Endothelial cell of umbilical vein (primary cell): ENCODE measurements at regions not wholly inside any gene's neighbourhood (a gene's known extent, or its start where the extent isn't known, plus 50 kb on each side); places are given as distances from the start of the nearest gene placed in this dataset.
"Not testable (repeated sequence)": the region's sequence is repeated elsewhere in the genome, so short reads cannot be mapped to it uniquely, and the experiment has no call there.

Experiments
- BruUV-seq: library from RNA; stranded (reverse); fragments of 400-500 nt; replicated peaks from 2 replicates; lab custom pipeline; 2021; lab: Mats Ljungman, UMichigan
- CTCF ChIA-PET: fragments of 300-600, 350-600 bp; sonication (Branson Sonifier 250); formaldehyde crosslinking; loops from one replicate; lab custom pipeline; 2021; ENCODE audit warnings: antibody characterized with exemption, inconsistent platforms; lab: Charles Lee
- POLR2A ChIA-PET: fragments of 300-600, 350-600 bp; sonication (Branson Sonifier 250); formaldehyde crosslinking; loops from one replicate; lab custom pipeline; 2021; ENCODE audit warnings: antibody characterized with exemption, inconsistent platforms; lab: Charles Lee
- DNase-seq: peaks from one replicate; pipeline ENCODE4 v3.0.0-alpha.2; 2011; ENCODE audit warnings: low read depth, low spot score
- FAIRE-seq: peaks from 2 replicates; lab custom pipeline; 2011; peaks lifted over from hg19 to GRCh38; lab: Jason Lieb, UNC
- H2AFZ ChIP-seq: 2 replicates; pipeline ENCODE4 v1.6.0; 2012; ENCODE audit warnings: low read depth, low read length, control low read depth, inconsistent platforms
- H3K27ac ChIP-seq: 2 replicates; pipeline ENCODE4 v1.5.1; 2011; ENCODE audit warnings: low read depth, mild to moderate bottlenecking, control low read depth, low read length, moderate library complexity; ENCODE audit not compliant: insufficient read depth
- H3K27me3 ChIP-seq, 2 experiments: 2 replicates each; pipeline versions ENCODE4 v1.6.0 to v1.6.1; 2011; ENCODE audit warnings: low read length in 2 of 2, mixed read lengths in 1 of 2; ENCODE audit not compliant: control insufficient read depth in 2 of 2, insufficient read depth in 2 of 2
- H3K36me3 ChIP-seq, 2 experiments: 2 replicates in 1 of 2; 3 replicates in 1 of 2; pipeline ENCODE4 v1.5.1; 2011; ENCODE audit warnings: low read length in 2 of 2, mild to moderate bottlenecking in 1 of 2, moderate library complexity in 1 of 2; ENCODE audit not compliant: control insufficient read depth in 2 of 2, insufficient read depth in 2 of 2; ENCODE audit errors: extremely low read depth in 1 of 2
- H3K4me1 ChIP-seq: 3 replicates; pipeline ENCODE4 v1.5.1; 2011; ENCODE audit warnings: mild to moderate bottlenecking, low read length; ENCODE audit not compliant: control insufficient read depth, insufficient read depth; ENCODE audit errors: extremely low read depth
- H3K4me2 ChIP-seq: 2 replicates; pipeline ENCODE4 v1.6.1; 2011; ENCODE audit warnings: low read length, control low read depth, mixed read lengths; ENCODE audit not compliant: insufficient read depth
- H3K4me3 ChIP-seq, 3 experiments: fragments of 200-600 bp in 1 of 3; sonication (generic), shearing (Covaris generic) in 1 of 3; replicated peaks in 1 of 3; 2 replicates each; pipeline ENCODE4 v1.5.1; 2011 to 2016; ENCODE audit warnings: control low read depth in 3 of 3, low read length in 3 of 3, mild to moderate bottlenecking in 2 of 3, inconsistent platforms in 1 of 3, low read depth in 1 of 3, moderate library complexity in 1 of 3; ENCODE audit not compliant: insufficient read depth in 1 of 3
- H3K79me2 ChIP-seq: 2 replicates; pipeline ENCODE4 v1.6.0; 2012; ENCODE audit warnings: low read length, inconsistent platforms; ENCODE audit not compliant: control insufficient read depth, insufficient read depth
- H3K9ac ChIP-seq: replicated peaks from 2 replicates; pipeline ENCODE3; 2011; ENCODE audit warnings: low read length, control low read depth; ENCODE audit not compliant: insufficient read depth; ENCODE audit errors: extremely low read depth
- H3K9me1 ChIP-seq: replicated peaks from 3 replicates; pipeline ENCODE4 v1.6.0; 2011; ENCODE audit warnings: mild to moderate bottlenecking, low read length; ENCODE audit not compliant: control insufficient read depth, insufficient read depth; ENCODE audit errors: extremely low read depth
- H3K9me3 ChIP-seq: replicated peaks from 2 replicates; pipeline ENCODE4 v1.5.1; 2012; ENCODE audit warnings: low read length, inconsistent platforms; ENCODE audit not compliant: control insufficient read depth, insufficient read depth
- H4K20me1 ChIP-seq: replicated peaks from 2 replicates; pipeline ENCODE3; 2011; ENCODE audit warnings: mild to moderate bottlenecking, low read length; ENCODE audit not compliant: control insufficient read depth, insufficient read depth; ENCODE audit errors: extremely low read depth
- CTCF ChIP-seq, 2 donors: IDR thresholded peaks; 1 replicate in 1 of 2; 2 replicates in 1 of 2; pipeline ENCODE4 v1.5.1; 2011; ENCODE audit warnings: low read length in 2 of 2, mild to moderate bottlenecking in 2 of 2, moderate library complexity in 2 of 2, control low read depth in 1 of 2, inconsistent platforms in 1 of 2, low read depth in 1 of 2; ENCODE audit not compliant: insufficient read depth in 1 of 2; ENCODE audit errors: extremely low read depth in 1 of 2
- FOS ChIP-seq: IDR thresholded peaks from 2 replicates; pipeline ENCODE4 v1.6.1; 2011; ENCODE audit warnings: mild to moderate bottlenecking, low read length, moderate library complexity, borderline replicate concordance; ENCODE audit not compliant: insufficient read depth
- JUN ChIP-seq: IDR thresholded peaks from 2 replicates; pipeline ENCODE4 v1.6.1; 2011; ENCODE audit warnings: borderline replicate concordance, low read depth; ENCODE audit not compliant: insufficient read length, insufficient read depth
- dilution Hi-C: fragments of 300-500 bp; cut with MboI; formaldehyde crosslinking; loops from one replicate; pipeline ENCODE4 v1.15.0; 2019; ENCODE audit warnings: low sequenced_read_pairs; ENCODE audit not compliant: extremely low pct_ligation_motif_present
- intact Hi-C: fragments of 100-400 bp; cut with micrococcal nuclease; formaldehyde crosslinking; loops from one replicate; pipeline ENCODE4 v1.10.0; 2022

- H4K20me1 ChIP-seq, H3K27ac ChIP-seq, CTCF ChIA-PET, H3K27me3 ChIP-seq, H3K36me3 ChIP-seq, POLR2A ChIA-PET, intact Hi-C loops, H3K9ac ChIP-seq, BruUV-seq, FAIRE-seq, H3K4me2 ChIP-seq, H3K4me1 ChIP-seq, DNase-seq, H3K9me3 ChIP-seq, dilution Hi-C loops, H3K79me2 ChIP-seq, H3K9me1 ChIP-seq, H3K4me3 ChIP-seq, H2AFZ ChIP-seq: not testable (repeated sequence)
Observed at GRCh38 chr1:181253601-181254000, 165.1 kb downstream of the IER5 start.

GRCh38 chr1:181255270-181255929, 166.9 kb downstream of the IER5 start:
- Histone ChIP-seq H3K9me1 (no peaks in the 10 kb centered on the region), H2AFZ (no peak overlapping the region), H3K4me2 (peak overlapping the region; percentile 12), H3K79me2 (no peaks in the 10 kb centered on the region), H3K4me3 (no peak overlapping the region), H3K4me1 (peaks cover 2% of the 10 kb centered on the region), H3K27me3 (peaks cover 0 to 4% of the 10 kb centered on the region in 2 experiments), H3K9ac (no peak overlapping the region), H3K9me3 (no peaks in the 10 kb centered on the region), H3K36me3 (no peaks in the 10 kb centered on the region), H4K20me1 (no peaks in the 10 kb centered on the region), H3K27ac (no peak overlapping the region)
- intact Hi-C loops, result no loop called here
- TF ChIP-seq CTCF (IDR thresholded peaks at IDR 0.05; ENCODE audit: extremely low read depth in 1 of 2, insufficient read depth in 1 of 2, low read depth in 1 of 2, low read length in 2 of 2) (no peak), FOS (peak; percentile 79), JUN (peak; percentile 64)
- no TSS peak for BruUV-seq
- DNase-seq (peak; percentile 58), FAIRE-seq (peak; percentile 71)
- dilution Hi-C loops, result no loop called here
- ChIA-PET POLR2A (no interaction called here), CTCF (interaction anchor here (0.6 to 1.0 kb wide), 3 partner anchors 65 to 374 kb away, joined by 3 to 4 read pairs (median 4); no protein-coding TSS in a partner anchor)
